ENCODE measurements at regions not wholly inside any gene's neighbourhood (a gene's known extent, or its start where the extent isn't known, plus 50 kb on each side); places are given as distances from the start of the nearest gene placed in this dataset.

DNA sequence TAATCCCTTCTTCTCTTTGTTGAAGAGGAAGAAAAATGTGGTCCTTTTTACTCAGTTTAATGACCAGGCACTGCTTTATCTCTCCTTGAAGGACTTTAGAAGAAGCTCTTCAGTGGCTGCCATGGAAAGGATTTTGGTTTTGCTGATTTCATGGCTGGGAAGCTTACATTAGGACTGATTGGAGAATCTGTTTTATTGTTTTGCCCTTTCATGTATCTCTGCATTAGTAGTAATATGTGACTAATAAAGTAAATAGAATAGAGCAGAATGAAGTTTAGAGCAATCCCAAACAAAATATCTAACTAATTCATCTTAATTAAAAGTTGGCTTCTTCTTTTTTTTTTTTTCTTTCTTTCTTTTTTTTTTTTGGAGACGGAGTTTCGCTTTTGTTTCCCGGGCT lies 502.9 kb downstream of the HAO1 start:
- TF ChIP-seq ZNF791 (tag by site-specific recombination; IDR thresholded peaks at IDR 0.05), result no peak
- no peak for TF ChIP-seq SP7 (tag by site-specific recombination; IDR thresholded peaks at IDR 0.05)
